T-helper 2 cell (primary cell): ENCODE measurements at regions not wholly inside any gene's neighbourhood (a gene's known extent, or its start where the extent isn't known, plus 50 kb on each side); places are given as distances from the start of the nearest gene placed in this dataset.
"Not testable (repeated sequence)": the region's sequence is repeated elsewhere in the genome, so short reads cannot be mapped to it uniquely, and the experiment has no call there.

Source experiments
- DNase-seq, 5 experiments: peaks; one replicate each; pipeline versions ENCODE4 v3.0.0 to v3.0.0-alpha.2; 2012 to 2022

DNA sequence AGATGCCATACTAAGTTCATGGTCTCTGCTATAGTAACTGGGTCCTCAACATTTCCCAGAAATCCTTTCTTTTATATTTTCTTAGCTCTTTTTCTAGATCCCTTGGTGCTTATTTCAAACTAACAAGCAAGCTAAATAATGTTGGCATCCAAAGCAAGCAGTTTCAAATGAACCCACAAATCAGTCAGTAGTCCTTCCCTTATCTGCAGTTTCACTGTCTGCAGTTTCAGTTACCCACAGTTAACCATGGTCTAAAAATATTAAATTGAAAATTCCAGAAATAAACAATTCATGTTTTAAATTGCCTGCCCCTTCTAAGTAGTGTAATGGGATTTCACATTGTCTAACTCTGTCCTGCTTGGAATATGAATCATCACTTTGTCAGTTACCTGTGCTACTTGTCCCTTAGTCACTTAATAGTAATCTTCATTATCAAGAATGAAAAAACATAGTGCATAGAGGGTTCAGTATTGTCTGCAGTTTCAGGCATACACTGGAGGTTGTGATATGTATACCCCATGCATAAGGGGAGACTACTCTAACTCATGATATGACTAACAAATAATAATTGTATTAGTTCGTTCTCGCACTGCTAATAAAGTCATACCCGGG lies 633.7 kb downstream of the MECOM start:
- DNase-seq = no peak

DNA sequence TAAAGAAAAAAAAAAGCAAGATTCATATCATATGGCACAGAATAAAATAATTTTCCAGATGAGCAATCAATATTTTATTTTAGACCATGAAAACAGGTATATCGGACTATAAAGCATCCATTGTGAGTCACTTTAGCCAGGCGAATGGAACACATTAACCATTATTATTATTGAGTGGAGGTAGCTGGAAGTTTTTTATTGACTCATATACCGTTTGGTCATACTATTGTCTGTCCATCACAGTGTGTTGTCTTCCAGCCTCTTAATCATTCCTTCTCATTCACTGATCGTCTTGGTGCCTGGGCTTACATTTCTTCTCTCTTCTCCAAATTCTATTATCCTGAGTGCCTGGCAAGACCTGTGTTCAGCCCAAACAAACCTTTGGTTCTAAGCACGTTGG lies 634.8 kb downstream of the MECOM start:
- no peak for DNase-seq

DNA sequence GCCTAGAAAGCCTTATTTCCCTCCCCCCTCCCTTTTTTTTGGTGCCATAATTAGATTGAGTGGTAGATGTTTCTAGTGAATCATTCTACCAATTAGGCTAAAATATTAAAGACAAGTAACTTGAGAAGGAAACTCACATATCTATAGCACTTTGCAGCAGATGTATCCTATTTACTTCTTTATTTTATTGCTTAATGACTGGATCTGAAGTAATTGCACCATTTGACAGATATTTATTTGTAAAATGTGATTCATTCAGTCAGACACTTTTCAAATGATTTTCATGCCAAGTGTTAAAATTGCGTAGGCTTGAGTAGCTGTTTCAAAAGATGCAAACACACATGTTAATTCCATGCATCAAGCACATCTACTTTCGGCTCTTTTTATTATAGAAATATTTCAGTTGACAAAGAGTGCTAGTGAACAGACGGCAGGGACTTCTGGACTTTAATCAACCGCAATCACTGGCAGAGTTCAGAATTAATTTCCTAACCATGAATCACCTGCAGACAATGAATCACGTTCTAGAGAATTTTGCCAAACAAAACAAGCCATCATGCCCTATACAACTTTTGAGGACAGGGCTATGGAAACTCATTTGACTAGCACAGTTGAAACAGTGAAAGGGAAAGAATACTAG lies 636.8 kb downstream of the MECOM start:
- no peak for DNase-seq

DNA sequence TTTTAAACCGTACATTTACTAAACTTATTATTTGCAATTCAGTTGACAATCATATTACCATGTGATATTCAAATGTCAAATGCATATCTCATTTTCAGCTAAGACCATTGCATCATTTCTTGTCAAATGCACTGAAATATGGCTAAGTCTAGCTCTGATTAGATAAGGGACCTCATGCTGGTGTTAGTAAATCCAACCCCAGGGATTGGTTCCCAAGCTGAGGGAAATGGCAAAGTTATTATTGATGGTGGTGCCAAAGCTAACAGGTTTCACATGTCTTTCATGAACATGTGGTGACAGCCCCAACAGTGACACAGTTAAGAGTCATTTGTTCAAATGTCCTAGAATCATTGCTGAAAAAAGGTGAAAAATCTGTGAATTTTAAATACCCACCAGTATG lies 641.1 kb downstream of the MECOM start:
- DNase-seq = no peak

DNA sequence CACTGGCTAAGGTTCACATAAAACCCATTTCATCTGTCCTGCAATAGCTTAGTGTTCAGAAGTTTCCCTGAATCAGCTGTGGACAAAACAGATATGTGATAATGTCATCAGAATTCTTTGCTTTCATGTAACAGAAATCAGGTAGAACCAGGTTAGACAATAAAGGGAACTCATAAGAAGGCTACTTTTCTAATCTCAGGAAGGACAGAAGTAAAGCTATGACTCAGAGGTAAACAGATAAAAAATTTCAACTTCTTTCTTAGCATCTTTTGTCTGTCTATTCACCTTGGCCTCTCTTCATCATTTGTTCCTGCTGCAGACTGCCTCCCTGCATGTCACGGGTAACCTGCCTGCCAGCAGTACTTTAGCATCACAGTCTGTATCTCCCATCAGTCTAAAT lies 643.1 kb downstream of the MECOM start:
- DNase-seq = no peak

DNA sequence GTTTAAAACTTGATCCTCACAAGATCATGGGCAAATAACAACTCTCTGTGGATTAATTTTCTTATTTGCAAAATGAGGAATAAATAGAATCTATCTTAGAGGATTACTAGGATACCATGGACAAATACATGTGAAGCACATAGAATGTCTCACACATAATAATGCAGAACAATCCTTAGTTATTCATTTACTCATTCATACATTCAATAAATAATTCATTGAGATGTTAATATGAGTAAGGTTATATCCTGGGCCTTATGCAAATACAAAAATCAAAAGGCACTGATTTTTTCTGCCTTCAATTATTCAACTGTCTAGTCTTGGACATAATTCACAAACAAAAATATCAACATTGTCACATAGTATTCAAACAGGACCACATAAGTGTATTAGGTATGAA lies 654.1 kb downstream of the MECOM start:
- DNase-seq = no peak

DNA sequence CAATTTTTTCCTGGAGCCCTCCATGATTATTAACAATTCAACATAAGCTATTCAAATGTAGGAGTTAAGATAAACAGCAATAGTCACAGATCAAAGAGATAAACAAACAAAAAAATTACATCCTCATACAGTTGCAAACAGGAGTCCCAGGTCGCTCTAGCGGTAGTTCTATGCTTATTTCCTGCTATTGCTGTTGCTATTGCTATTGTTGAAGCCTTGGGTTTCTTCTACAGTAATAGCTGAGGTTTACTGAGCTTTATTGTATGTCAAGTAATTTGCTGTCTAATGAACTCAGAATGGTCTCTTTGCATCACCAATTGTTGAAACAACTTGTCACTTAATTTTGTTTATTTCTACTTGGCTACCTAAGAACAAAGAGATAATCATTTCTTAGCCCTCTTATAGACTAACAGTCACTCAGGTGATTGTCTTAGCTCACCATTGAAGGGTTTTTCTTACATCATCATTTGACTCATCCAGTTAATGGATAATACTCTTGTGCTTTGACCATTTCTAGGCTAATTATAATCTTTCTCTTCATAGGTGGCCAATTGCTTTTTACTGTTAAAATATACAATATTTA lies 654.6 kb downstream of the MECOM start:
- DNase-seq = no peak

DNA sequence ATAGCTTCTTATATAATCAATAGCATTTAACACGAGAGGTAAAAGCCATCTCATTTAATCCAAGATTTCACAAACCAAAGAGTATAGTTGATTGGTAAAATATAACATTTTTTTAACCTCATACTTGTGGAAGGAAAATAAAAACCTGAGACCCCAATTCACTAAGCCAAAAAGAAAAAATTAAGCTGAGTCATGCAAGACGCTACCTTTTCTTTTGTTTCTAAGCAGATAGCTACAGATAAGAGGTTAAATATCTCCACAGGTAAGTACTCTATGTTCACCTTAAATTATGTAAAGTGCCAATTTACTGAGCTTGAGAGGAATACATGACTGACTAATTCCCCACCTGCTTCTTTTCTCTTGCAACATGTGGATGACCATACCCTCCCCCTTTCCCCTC lies 656.4 kb downstream of the MECOM start:
- no peak for DNase-seq

DNA sequence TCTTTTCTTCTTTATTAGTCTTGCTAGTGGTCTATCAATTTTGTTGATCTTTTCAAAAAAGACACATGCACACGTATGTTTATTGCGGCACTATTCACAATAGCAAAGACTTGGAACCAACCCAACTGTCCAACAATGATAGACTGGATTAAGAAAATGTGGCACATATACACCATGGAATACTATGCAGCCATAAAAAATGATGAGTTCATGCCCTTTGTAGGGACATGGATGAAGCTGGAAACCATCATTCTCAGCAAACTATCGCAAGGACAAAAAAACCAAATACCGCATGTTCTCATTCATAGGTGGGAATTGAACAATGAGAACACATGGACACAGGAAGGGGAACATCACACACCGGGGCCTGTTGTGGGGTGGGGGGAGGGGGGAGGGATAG lies 657.1 kb downstream of the MECOM start:
- DNase-seq = not testable (repeated sequence)

DNA sequence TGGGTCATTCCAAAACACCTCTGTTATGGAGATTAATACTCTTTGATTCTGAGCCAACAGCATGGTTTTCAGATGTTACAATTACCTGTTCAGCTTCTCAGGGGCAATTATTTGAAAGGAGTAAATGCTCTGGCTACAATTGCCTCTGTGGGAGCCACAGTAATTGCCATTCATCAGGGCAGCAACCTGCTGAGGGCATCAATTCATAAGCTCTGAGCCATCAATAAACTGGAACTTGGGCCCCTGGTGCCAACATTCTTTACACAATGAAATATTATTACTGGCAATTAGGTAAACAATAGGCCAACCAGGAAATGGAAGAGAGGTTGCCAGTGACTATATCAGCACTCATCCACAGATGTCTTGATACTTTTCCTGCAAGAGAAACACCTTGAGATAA lies 660.8 kb downstream of the MECOM start:
- DNase-seq = no peak

DNA sequence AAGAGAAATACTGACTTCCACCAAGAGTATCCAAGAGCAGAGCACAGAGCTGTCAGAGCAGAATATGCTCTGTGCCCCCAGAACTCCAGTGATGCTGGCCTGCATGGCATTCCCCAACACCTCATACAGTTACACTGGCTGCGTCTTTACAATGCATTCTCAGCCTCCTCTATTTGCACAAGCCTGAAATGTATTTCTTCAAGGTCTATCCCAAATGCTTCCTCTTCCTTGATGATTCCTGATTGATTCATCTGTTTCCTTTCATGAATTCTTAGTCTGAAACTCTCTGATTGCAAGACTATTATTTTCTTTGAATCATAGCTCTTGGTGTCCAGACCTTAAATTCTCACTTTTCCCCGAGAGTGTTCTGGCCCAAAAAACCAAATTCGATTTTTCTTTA lies 664.7 kb downstream of the MECOM start:
- DNase-seq = no peak

DNA sequence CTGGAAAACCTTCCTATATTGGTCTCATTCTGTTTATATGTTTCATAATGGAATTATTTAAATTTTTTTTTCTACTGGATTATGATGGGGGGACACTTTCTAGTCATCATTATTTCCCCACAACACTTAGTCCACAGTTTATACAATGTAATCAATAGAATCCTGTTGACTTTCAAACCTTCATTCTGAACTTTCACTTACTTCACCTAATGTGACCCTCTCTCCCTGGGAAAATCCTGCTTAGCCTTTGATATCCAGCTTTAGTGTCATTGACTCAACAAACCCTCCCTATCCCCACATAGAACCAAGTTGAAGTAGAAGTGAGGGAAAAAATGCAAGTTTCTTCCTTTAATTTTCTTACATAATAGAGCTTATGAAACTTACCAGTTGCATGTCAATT lies 666.0 kb downstream of the MECOM start:
- DNase-seq = no peak

DNA sequence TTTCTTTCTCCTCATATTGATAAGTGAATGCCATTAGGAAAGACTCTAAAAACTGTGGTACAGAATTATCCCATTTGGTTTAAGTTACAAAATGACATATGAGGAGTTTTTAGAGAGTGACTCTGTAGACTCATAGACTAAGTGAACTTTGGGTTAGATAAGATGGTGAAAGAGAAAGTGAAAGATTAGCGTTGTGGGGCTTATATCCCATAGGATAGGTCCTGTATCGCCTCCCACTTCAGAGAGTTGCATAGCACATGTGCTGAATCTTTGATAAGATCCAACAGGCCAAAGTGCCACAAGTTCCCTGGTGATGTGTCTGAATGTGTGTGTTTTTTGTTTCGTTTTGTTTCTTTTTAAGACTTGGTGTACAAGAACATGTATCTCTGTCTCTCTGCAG lies 666.9 kb downstream of the MECOM start:
- DNase-seq = no peak

DNA sequence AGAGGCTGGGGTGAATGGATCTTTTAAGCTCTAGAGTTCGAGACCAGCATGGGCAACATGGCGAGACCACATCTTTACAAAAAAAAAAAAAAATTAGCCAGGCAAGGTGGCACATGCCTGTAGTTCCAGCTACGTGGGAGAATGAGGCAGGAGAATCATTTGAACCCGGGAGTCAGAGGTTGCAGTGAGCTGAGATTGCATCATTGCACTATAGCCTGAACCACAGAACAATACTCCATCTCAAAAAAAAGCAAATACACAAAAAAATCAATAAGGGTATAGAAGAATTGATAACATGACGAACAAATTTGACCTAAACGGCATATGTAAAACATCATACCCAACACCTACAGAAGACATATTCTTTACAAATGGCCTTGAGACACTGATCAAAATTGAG lies 668.4 kb downstream of the MECOM start:
- DNase-seq = no peak

DNA sequence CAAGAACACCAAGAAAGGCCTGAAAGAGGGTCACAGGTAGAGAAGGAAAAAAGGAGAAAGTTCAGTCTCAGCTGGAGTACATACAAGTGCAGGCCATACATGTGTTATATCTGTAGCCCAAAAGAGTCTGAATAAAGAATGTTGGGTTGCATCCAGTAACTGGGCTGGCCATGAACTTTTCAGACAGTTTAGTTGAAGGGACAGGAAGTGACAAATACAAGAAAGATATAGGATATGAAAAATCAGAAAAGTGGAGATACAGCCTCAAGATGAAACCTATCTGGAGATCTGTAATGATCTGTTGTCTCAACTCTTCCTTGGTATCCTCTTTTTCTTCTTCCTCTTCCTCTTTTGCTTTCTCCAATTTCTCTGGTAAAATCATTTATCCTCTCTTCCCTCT lies 671.7 kb downstream of the MECOM start:
- no peak for DNase-seq

DNA sequence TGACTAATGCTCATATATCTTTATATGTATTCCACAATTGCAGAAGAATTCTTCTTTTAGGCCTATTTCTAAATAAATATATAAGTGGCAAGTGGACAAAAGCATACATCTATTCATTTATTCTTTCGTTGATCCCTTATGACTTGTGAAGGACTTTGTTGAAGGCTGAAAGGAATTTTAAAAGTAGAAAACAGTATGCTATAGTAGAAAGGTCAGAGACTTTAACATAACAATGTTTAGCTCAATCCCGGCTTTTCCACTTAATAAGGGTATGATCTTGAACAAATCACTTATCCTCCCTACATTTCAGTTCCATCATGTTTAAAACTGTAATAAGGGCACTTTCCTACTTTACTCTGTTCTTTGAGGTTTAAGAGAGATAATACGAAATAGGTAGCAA lies 672.9 kb downstream of the MECOM start:
- no peak for DNase-seq

DNA sequence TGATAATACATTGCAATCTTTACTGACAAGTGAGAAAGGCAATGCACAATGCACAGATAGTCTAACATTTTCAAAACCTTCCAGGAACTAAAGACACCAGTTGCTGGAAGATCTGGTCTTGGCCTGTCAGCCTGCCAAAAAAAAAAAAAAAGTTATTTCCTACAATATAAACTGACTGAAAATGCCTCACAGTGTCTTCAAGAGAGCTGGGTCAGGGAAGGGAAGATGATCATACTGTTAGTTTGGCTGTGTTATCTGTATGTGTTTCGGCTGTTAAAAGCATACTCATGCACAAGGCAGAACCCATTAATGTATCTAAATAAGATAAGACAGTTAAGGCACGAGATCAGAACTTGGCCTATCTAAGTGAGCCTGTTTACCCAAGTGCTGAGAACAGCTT lies 673.4 kb downstream of the MECOM start:
- DNase-seq = no peak

DNA sequence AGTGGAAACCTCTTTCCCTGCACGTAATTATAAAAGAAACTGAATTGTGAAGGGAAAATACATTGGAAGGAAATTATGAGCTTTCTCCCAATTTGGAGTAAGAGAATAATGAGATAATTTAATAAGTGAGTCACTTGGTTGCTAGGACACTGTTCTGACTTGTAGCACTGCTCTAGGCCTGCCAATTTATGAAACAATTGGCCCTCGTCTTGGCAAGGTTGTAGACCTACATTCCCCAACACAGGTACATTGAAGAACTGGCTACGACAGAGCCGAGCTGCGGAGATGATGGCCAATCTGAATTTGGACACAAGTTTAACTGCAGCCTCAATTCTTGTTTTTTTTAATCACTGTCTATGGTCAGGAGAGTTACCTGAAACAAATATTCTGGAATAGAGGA lies 674.1 kb downstream of the MECOM start:
- DNase-seq = no peak

DNA sequence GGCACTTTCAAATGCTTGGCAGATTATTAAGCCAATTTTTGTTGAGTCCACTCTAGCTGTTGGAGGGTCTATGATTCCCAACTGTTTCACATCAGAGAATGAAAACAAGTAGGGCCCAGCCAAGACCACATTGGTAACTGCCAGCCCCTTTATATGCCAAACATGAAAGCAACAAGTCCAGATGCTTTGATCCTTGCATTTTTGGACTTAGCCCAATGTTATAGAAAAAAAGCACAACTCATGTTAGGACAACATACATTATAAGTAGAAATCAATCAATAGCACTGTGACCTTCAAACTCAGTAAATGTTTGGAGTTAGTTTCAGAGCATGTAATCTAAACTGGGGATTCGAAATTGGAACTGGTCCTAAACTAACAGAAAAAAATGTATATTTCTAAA lies 674.7 kb downstream of the MECOM start:
- DNase-seq = no peak

DNA sequence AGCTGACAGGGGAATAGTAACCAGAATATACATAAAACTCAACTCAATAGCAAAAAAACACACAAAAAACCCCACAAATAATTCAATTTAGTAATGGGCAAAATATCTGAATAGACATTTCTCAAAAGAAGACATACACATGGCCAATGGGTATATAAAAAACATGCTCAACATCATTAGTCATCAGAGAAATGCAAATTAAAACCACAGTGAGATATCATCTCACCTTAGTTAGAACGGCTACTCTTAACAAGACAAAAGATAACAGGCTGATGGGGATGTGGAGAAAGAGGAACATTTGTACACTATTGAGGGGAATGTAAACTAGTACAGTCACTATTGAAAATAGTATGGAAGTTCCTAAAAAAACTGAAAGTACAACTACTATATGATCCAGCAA lies 678.6 kb downstream of the MECOM start:
- DNase-seq = no peak

DNA sequence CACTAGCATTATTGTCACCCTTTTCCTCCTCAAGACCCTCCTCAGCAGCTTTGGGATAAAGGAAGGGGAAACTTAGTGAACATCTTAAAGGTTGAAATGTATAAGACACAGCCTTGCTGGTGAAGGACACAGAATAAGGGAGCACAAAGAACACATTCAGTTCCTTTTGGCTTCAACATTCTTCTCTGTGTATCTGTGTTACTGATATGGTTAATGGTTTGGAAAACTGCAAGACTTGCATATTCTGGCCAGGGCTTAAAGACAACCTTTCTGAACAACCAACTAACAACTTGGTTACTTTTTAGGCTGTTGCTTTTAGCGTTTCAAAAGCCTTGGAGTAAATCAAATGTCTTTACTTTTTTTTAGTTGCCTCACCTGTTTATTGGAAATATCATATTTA lies 680.5 kb downstream of the MECOM start:
- no peak for DNase-seq

DNA sequence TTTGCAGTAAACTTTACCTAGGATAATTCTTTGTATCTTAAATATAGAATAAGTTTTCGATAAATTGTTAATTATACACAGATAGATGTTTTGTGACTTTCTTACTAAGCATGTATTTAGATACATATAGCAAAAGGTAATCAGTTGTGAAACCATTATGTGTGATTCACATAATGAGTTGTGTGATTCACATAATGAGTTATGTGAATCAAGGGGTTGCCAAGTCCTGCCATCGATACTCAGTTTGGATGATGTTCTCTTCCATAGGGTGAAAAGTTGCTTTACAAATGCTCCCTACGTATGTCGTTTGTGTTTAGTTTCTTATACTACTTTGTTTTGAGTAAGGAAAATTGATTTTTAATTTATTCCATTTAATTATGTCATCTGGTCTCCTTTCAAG lies 682.1 kb downstream of the MECOM start:
- DNase-seq = no peak

DNA sequence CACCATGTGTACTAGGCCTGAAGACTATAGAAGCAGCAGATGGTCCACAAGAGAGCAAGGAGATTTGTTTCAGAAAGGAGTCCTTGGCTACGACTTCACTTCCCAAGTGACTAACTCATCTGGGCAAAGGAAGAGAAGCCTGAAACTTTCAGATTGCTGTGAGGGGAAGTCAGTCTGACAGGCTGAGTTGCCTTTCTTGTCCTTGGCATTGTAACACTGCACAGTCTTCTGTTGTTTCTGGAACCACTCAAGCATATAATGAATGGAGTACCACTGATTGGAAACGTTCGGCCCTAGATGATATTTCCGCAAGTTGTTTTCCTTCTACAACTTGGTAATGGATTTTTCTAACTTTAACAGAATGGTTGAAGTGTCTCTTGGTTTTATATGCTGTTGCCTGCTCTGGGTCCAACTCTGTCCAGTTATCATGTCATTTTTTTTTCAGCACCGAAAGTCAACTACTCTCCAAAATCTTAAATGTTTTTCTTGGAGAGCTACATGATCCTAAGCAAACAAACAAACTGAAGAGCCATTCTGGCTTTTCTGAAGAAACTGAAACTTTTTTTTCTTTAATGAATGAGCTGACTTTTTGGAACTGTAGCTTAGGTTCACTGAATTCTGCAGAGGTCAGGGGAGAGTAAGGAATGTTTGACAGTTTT lies 685.7 kb downstream of the MECOM start:
- no peak for DNase-seq

DNA sequence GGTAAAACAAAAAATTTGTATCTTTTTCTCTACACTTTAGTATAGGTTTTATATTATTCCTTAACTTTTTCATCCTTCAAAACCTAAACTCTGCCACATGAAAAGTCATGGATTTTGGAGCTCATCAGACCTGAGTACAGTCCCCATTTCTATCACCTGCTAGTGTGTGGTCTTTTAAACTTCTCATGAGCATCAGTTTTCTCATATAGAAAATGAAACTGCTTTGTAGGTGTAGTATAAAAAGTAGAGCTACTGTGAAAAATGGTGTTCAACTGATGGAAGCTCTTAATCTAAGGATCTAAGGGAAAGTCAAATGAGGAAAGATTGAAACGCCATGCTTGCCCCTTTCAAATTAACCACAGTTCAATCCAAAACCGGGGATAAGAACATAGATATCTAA lies 686.5 kb downstream of the MECOM start:
- no peak for DNase-seq
